K562 (cell line): ENCODE measurements at regions not wholly inside any gene's neighbourhood (a gene's known extent, or its start where the extent isn't known, plus 50 kb on each side); places are given as distances from the start of the nearest gene placed in this dataset.

Source experiments
- ATAC-seq: fragments of 200-7000 bp; cut with Tn5 transposase; 3 replicates; pipeline ENCODE4 v1.9.1; 2020; ENCODE audit warnings: moderate library complexity
- BruUV-seq: library from RNA; stranded (reverse); fragments of 400-500 nt; replicated peaks from 2 replicates; lab custom pipeline; 2021; lab: Mats Ljungman, UMichigan
- CTCF ChIA-PET: fragments of 300-600 bp; formaldehyde crosslinking; extraction: SDS; loops from one replicate; lab custom pipeline; 2021; ENCODE audit warnings: low intra/inter-chr PET ratio; lab: Yijun Ruan, JAX
- POLR2A ChIA-PET: fragments of 300-600, 350-650 bp; sonication (Branson Sonifier 250); formaldehyde crosslinking; extraction: SDS; loops from one replicate; lab custom pipeline; 2021; ENCODE audit warnings: antibody characterized with exemption, inconsistent platforms; lab: Yijun Ruan, JAX
- DNase-seq, 4 experiments: peaks; one replicate each; pipeline versions ENCODE4 v3.0.0 to v3.0.0-alpha.2; 2011 to 2018; ENCODE audit warnings: low spot score in 3 of 4, mixed read lengths in 3 of 4; ENCODE audit errors: extremely low read depth in 1 of 4
- FAIRE-seq: peaks from 2 replicates; lab custom pipeline; 2011; peaks lifted over from hg19 to GRCh38; lab: Jason Lieb, UNC
- H2AFZ ChIP-seq: 2 replicates; pipeline ENCODE4 v1.6.0; 2011; ENCODE audit warnings: low read depth, low read length, control low read depth, inconsistent platforms
- H3K27ac ChIP-seq: fragments of 200-600 bp; 3 replicates; pipeline ENCODE4 v1.8.0; 2011; ENCODE audit warnings: low read depth, mild to moderate bottlenecking, control low read depth, inconsistent platforms, low read length, moderate library complexity, mixed read lengths; ENCODE audit errors: extremely low read depth
- H3K27me3 ChIP-seq, 2 experiments: fragments of 300-600 bp in 1 of 2; 2 replicates in 1 of 2; 3 replicates in 1 of 2; pipeline versions ENCODE4 v1.6.0 to v1.8.0; 2011; ENCODE audit warnings: inconsistent platforms in 2 of 2, low read length in 2 of 2, mild to moderate bottlenecking in 1 of 2, mixed read lengths in 1 of 2, moderate library complexity in 1 of 2; ENCODE audit not compliant: control insufficient read depth in 2 of 2, insufficient read depth in 2 of 2
- H3K36me3 ChIP-seq: fragments of 300-600 bp; 3 replicates; pipeline ENCODE4 v1.8.0; 2011; ENCODE audit warnings: mild to moderate bottlenecking, low read length, inconsistent platforms; ENCODE audit not compliant: control insufficient read depth, insufficient read depth
- H3K4me1 ChIP-seq, 2 experiments: fragments of 200-600 bp in 1 of 2; replicated peaks in 1 of 2; 2 replicates in 1 of 2; 3 replicates in 1 of 2; pipeline versions ENCODE4 v1.5.1 to v1.8.0; 2011; ENCODE audit warnings: inconsistent platforms in 2 of 2, low read length in 2 of 2, mild to moderate bottlenecking in 1 of 2, mixed read lengths in 1 of 2, moderate library complexity in 1 of 2; ENCODE audit not compliant: control insufficient read depth in 2 of 2, insufficient read depth in 2 of 2
- H3K4me2 ChIP-seq: 2 replicates; pipeline ENCODE4 v1.6.1; 2011; ENCODE audit warnings: low read length, control low read depth, inconsistent platforms, mixed read lengths; ENCODE audit not compliant: insufficient read depth
- H3K4me3 ChIP-seq: fragments of 200-600 bp; sonication (generic), shearing (Covaris generic); 2 replicates; pipeline ENCODE4 v1.5.1; 2016; ENCODE audit warnings: control low read depth, inconsistent platforms
- H3K79me2 ChIP-seq: fragments of 200-600 bp; 3 replicates; pipeline ENCODE4 v1.8.0; 2011; ENCODE audit warnings: low read length, inconsistent platforms; ENCODE audit not compliant: control insufficient read depth, insufficient read depth
- H3K9ac ChIP-seq, 2 experiments: 2 replicates each; pipeline versions ENCODE4 v1.6.0 to v1.6.1; 2011; ENCODE audit warnings: low read depth in 2 of 2, low read length in 2 of 2, control low read depth in 1 of 2, inconsistent platforms in 1 of 2, mild to moderate bottlenecking in 1 of 2, mixed read lengths in 1 of 2; ENCODE audit not compliant: insufficient read depth in 1 of 2
- H3K9me1 ChIP-seq: one replicate; pipeline ENCODE4 v1.6.0; 2011; ENCODE audit warnings: inconsistent platforms, mild to moderate bottlenecking, low read length, moderate library complexity; ENCODE audit not compliant: control insufficient read depth, insufficient read depth
- H3K9me3 ChIP-seq: replicated peaks from 2 replicates; pipeline ENCODE4 v1.5.1; 2011; ENCODE audit warnings: low read depth, low read length, inconsistent platforms; ENCODE audit not compliant: control insufficient read depth, insufficient read depth
- H4K20me1 ChIP-seq: replicated peaks from 2 replicates; pipeline ENCODE4 v1.6.1; 2011; ENCODE audit warnings: low read length, inconsistent platforms, mixed read lengths; ENCODE audit not compliant: control insufficient read depth, insufficient read depth
- CBX3 ChIP-seq, 2 experiments: IDR thresholded peaks; 1 replicate in 1 of 2; 2 replicates in 1 of 2; pipeline ENCODE4 v1.6.1; 2012; ENCODE audit warnings: inconsistent platforms in 2 of 2, low read length in 2 of 2, borderline replicate concordance in 1 of 2, control low read depth in 1 of 2
- CREB3 ChIP-seq: fragments of 450-650 bp; conservative IDR thresholded peaks from 2 replicates; pipeline ENCODE4 v1.6.1; 2016; ENCODE audit warnings: missing genetic modification characterization, low read depth, mild to moderate bottlenecking, missing compliant biosample characterization, moderate library complexity
- DLX4 ChIP-seq: fragments of 250-450 bp; sonication (Bioruptor Pico); IDR thresholded peaks from 2 replicates; pipeline ENCODE4 v1.6.1; 2021; ENCODE audit warnings: mild to moderate bottlenecking
- NFXL1 ChIP-seq: fragments of 450-650 bp; formaldehyde crosslinking; IDR thresholded peaks from 2 replicates; pipeline ENCODE4 v1.4.0; 2021; ENCODE audit warnings: mild to moderate bottlenecking
- PHF20 ChIP-seq: fragments of 450-650 bp; IDR thresholded peaks from 2 replicates; pipeline ENCODE4 v1.6.1; 2018; ENCODE audit not compliant: partially characterized antibody
- POU5F1 ChIP-seq: fragments of 150-350 bp; IDR thresholded peaks from 2 replicates; pipeline ENCODE4 v1.6.1; 2014; ENCODE audit warnings: borderline replicate concordance, low read length, low read depth, mild to moderate bottlenecking; ENCODE audit not compliant: partially characterized antibody
- RFX5 ChIP-seq: IDR thresholded peaks from 2 replicates; pipeline ENCODE4 v1.6.1; 2011; ENCODE audit warnings: low read depth, mild to moderate bottlenecking, improper control_type of control experiment, low read length
- ZNF239 ChIP-seq: fragments of 250-450 bp; sonication (Bioruptor Pico); IDR thresholded peaks from 2 replicates; pipeline ENCODE4 v1.4.0; 2020; ENCODE audit warnings: mild to moderate bottlenecking
- ZNF41 ChIP-seq: fragments of 250-450 bp; sonication (Bioruptor Pico); conservative IDR thresholded peaks from 2 replicates; pipeline ENCODE4 v1.4.0; 2020; ENCODE audit warnings: mild to moderate bottlenecking
- WGBS: fragments of 100-300 bp; shearing (Covaris generic); methylation state at CpG from one replicate; pipeline ENCODE4 v1.1.6; 2016; ENCODE audit warnings: low coverage, mixed read lengths; ENCODE audit not compliant: insufficient coverage; ENCODE audit errors: missing lambda C conversion rate; 5-methylcytosine and 5-hydroxymethylcytosine counted together
- in situ Hi-C: fragments of 300-500 bp; cut with MboI; formaldehyde crosslinking; loops from 4 replicates; pipeline ENCODE4 v1.15.0; 2018; ENCODE audit warnings: inconsistent platforms, mixed read lengths
- intact Hi-C: fragments of 100-400 bp; cut with micrococcal nuclease; formaldehyde crosslinking; loops from 2 replicates; pipeline ENCODE4 v1.14.2; 2022
- TF ChIP-seq, protein P1 (sequence below): fragments of 250-450 bp; sonication (Bioruptor Pico); IDR thresholded peaks from 2 replicates; pipeline ENCODE4 v1.5.0; 2021

DNA sequence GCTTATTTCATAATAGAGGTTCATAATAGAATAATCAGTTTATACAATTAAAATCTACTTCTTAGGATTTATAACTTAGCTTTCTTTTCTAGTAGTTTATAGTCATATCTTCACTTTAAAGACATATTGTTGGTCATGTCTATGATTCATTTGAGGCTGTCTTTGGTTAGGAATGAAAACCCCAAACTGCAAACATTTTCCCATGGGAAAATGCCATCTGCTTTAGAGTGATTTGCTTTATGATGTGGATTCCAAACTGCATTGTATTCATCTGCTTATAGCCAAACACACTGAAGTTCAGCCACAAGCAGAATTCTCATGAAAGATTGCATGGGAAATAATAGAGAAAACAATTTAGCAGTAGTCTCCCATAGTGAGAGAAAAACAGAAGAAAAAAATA, 128.0 kb downstream of the RFPL4B start (continued):
- TF ChIP-seq PHF20 (no peak), CREB3 (tag) (no peak), ZNF41 (CRISPR knock-in tag) (no peak), CBX3 (IDR thresholded peaks at IDR 0.05; ENCODE audit: borderline replicate concordance in 1 of 2, low read length in 2 of 2) (no peak), ZNF239 (no peak)
- TF ChIP-seq, protein P1, sequence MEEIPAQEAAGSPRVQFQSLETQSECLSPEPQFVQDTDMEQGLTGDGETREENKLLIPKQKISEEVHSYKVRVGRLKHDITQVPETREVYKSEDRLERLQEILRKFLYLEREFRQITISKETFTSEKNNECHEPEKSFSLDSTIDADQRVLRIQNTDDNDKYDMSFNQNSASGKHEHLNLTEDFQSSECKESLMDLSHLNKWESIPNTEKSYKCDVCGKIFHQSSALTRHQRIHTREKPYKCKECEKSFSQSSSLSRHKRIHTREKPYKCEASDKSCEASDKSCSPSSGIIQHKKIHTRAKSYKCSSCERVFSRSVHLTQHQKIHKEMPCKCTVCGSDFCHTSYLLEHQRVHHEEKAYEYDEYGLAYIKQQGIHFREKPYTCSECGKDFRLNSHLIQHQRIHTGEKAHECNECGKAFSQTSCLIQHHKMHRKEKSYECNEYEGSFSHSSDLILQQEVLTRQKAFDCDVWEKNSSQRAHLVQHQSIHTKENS: no peak
- TF ChIP-seq, all 486 proteins: peak for 0

DNA sequence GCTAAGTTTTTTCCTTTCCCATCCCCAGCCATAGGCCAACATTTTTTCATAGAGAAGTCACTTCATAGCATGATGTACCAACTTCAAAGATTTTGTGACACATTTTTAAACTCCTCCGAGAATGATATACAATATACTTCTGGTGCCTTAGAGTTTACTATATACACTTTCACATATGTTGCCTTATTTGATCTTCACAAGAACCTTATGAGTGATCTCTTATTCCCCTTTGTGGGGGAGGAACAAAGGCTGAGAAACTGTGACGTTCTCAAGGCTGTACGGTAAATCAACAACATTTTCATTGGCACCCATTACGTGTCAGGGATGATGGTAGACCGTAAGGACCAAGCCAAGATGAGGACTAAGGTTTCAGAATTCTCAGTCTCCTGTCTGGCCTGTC, 130.0 kb downstream of the RFPL4B start:
- Histone ChIP-seq H3K4me2 (no peak overlapping the region), H3K27me3 (no peaks in the 10 kb centered on the region), H3K4me1 (no peaks in the 10 kb centered on the region), H3K9me1 (no peaks in the 10 kb centered on the region), H3K9ac (no peak overlapping the region), H3K9me3 (no peaks in the 10 kb centered on the region), H4K20me1 (no peaks in the 10 kb centered on the region), H3K36me3 (no peaks in the 10 kb centered on the region), H3K4me3 (no peak overlapping the region), H3K79me2 (no peaks in the 10 kb centered on the region), H3K27ac (no peak overlapping the region), H2AFZ (no peak overlapping the region)
- in situ Hi-C loops: no loop called here
- intact Hi-C loops: no loop called here
- no peak for FAIRE-seq
- WGBS: 0% methylated on average over 5 of the region's 5 CpGs
- no peak for ATAC-seq
- CTCF ChIA-PET: interaction anchor here (0.6 kb wide), 1 partner anchor 83 kb away, joined by 4 read pairs; no protein-coding TSS in a partner anchor
- no TSS peak for BruUV-seq
- POLR2A ChIA-PET: no interaction called here
- no peak for DNase-seq
- TF ChIP-seq NFXL1 (CRISPR knock-in tag) (no peak), RFX5 (no peak), POU5F1 (no peak), DLX4 (no peak)
